K562 (cell line): ENCODE measurements at regions not wholly inside any gene's neighbourhood (a gene's known extent, or its start where the extent isn't known, plus 50 kb on each side); places are given as distances from the start of the nearest gene placed in this dataset.

ENCODE experiments used
- CTCF ChIP-seq, 3 experiments: IDR thresholded peaks in 2 of 3; conservative IDR thresholded peaks in 1 of 3; 2 replicates each; pipeline ENCODE4 v1.5.1; 2011 to 2012; ENCODE audit warnings: low read length in 3 of 3, mild to moderate bottlenecking in 3 of 3, control low read depth in 2 of 3, improper control_type of control experiment in 1 of 3, inconsistent platforms in 1 of 3, low read depth in 1 of 3, mixed read lengths in 1 of 3, moderate library complexity in 1 of 3; ENCODE audit not compliant: insufficient read depth in 2 of 3
- MCM7 ChIP-seq, 2 experiments: fragments of 450-650 bp; IDR thresholded peaks; 2 replicates each; pipeline ENCODE4 v1.6.1; 2016 to 2018
- NR2F6 ChIP-seq: fragments of 450-650 bp; formaldehyde crosslinking; IDR thresholded peaks from 2 replicates; pipeline ENCODE4 v1.4.0; 2020; ENCODE audit warnings: mild to moderate bottlenecking
- TAL1 ChIP-seq: fragments of 450-650 bp; IDR thresholded peaks from 2 replicates; pipeline ENCODE4 v1.6.1; 2016; ENCODE audit warnings: mild to moderate bottlenecking
- TGIF2 ChIP-seq: sonication (generic); formaldehyde crosslinking; IDR thresholded peaks from 2 replicates; pipeline ENCODE4 v1.8.1; 2022; ENCODE audit warnings: mild to moderate bottlenecking, missing genetic modification reagents, moderate library complexity

- TF ChIP-seq TGIF2 (no peak), NR2F6 (CRISPR knock-in tag) (no peak), MCM7 (IDR thresholded peaks at IDR 0.05) (no peak), TAL1 (no peak), CTCF (IDR thresholded peaks at IDR 0.05 in 2 of 3, conservative IDR thresholded peaks at IDR 0.05 in 1 of 3; ENCODE audit: insufficient read depth in 2 of 3, low read depth in 1 of 3, low read length in 3 of 3) (no peak)
Observed at GRCh38 chr14:87066221-87066817, 926.7 kb downstream of the GALC start.
